ENCODE measurements at regions not wholly inside any gene's neighbourhood (a gene's known extent, or its start where the extent isn't known, plus 50 kb on each side); places are given as distances from the start of the nearest gene placed in this dataset.
"Not testable (repeated sequence)": the region's sequence is repeated elsewhere in the genome, so short reads cannot be mapped to it uniquely, and the experiment has no call there.

DNA sequence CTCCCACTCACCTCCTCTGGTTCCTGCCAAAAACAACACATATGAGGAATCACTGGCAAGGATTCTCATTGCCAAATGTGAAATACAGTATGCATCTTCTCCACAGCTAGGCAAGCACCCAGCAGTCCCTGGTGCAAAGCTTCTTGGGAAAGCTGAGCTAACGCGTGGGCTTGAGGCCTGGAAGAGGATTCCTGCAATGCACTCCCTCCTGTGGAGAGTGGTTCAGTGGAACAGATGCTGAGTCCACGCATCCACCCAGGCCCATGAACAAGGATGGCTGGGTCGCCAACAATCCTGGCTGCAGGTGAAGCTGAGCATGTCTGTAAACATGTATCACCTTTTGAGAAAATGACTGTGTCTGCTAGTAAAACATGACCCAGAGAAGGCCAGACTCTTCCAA lies 113.2 kb upstream of the CHST15 start:
- DNase-seq, result no peak

DNA sequence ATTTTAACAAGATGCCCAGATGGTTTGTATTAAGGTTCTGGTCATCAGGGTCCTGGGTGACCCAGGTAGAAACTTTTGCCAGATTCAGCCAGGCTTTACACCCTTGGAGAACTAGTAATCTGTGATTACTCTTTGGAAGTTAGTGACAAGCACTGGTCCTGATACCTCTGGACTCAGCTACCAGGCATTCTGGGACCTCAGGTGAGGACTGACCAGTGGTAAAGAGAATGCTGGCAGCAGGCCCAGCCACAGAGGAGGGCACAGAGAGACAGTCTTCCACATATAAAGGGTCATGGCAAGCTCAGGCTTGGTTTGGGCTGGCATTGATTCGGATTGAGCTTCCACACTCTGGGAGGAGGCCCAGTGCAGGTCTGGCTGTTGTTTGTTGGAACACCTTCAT lies 112.0 kb upstream of the CHST15 start:
- DNase-seq, result no peak

DNA sequence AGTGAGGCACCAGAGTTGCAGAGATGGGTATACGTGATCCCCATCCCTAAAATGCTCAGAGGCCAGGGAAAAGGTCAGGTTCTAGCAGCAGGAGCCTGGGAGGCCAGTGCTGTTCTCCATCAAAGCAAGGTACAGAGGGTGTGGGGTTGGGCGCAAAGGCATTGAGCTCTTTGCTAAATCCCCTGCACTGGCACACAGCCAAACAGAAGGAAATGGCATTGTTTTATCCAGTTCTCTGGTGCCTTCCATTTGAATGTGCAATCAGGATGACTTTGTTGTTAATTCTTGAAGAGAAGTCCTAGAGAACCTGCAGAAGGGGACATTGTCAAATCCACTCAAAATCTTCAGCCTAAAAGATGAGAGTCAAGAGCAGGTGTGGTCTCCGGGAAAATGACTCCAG lies 111.3 kb upstream of the CHST15 start:
- DNase-seq, result no peak

DNA sequence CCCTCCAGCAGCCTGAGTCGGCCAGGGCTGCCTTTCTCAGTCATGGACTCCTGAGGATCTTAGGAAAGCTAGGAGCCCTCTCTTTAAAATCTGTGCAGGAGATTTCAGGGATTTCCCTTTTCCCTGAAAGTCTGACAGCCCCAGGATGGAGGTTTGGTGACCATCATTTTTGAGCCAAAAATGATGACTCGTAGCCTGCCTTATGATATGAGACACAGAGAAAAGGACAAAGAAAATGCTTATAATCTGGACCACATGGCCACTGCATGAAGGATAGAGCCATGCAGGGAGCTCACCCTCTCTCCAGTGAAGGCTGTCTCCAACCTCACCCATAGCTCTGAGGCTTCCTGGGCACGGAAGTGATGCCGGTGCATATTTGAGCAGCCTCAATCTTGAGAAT lies 106.6 kb upstream of the CHST15 start:
- no peak for DNase-seq

DNA sequence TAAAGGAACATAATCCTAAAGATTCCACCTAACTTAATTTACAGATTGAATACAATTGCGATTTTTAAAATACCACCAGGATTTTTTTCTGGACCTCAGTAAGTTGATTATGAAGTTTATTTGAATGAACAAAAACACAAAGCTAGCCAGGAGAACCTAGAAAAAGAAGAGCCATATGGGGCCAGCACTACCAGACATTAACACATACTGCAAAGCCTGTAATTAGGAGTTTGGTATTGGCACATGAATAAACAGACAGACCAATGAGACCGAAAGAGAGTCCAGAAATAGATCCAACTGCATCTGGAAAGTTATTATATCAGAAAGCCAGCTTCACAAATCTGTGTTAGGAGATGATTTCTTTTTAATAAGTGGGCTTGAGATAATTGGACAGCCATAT lies 105.5 kb upstream of the CHST15 start:
- DNase-seq, result no peak

DNA sequence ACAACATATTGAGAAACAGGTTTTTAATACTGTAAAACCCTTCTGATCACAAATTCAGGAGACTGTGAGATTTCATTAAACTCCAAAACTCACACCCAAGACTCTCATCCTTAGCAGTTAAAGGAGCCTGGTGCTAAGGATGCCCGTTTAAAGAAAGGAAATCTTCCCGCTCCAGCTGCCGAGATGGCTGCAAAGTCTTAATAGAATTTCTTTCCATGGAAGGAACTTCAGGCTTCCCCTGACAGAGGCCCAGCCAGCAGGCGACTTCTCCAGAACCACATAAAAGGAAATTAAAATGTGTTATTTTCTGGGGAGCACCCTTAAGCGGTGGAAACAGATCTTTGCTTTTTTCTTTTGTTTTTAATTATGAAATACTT lies 104.7 kb upstream of the CHST15 start:
- DNase-seq, result no peak

DNA sequence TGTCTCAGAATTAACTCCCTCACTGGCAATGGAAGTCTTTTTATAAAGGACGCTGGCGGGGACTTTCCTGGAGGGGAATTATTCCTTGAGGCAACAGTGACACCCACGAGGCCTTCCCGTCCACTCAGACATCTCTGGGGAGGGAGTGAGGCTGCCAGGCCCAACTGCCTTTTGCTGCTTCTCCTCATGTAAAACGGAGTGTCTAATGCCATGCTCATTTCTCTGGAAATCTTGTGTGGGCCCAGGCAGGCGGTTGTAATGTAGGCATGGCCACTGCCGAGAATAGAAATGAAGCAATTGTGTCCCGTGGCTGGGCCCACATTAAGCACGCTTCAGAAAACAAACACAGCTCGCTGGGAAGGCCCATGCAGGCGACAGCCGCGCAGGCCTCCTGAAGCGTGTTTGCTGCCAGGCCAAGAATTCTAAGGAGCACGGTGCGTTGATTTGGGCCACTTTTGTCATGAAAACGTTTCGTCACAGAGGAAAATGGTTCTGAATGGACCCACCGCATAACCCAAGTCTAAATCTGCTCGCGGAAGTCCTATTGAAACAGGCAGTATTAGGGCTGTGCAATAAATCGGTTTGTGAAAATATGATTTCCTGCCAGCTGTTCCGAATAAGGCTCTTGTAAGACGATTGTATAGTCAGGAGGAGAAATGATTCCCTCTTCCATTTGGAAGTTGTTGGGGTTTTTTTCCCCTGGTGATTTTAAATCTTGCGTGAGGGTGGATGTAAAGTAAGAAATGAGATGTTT lies 104.2 kb upstream of the CHST15 start:
- no peak for DNase-seq

DNA sequence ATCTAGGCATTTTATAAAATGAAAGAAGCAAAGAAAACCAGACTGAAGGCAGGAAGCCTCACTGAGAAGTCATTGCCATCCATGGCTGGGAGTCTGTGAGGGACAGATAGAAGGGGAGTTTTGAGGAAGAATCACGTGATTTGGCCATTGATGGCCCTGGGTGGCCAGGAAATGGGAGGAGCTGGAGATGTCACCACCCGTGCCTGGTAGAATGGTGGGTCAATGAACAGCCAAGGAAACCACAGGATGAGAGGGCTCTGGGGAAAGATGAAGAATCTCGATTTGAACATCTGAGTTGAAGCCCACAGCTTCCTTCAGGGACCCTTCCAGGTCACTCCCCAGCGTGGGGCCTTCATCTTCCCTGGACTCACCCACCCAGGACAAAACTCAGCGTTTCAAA lies 103.3 kb upstream of the CHST15 start:
- no peak for DNase-seq

DNA sequence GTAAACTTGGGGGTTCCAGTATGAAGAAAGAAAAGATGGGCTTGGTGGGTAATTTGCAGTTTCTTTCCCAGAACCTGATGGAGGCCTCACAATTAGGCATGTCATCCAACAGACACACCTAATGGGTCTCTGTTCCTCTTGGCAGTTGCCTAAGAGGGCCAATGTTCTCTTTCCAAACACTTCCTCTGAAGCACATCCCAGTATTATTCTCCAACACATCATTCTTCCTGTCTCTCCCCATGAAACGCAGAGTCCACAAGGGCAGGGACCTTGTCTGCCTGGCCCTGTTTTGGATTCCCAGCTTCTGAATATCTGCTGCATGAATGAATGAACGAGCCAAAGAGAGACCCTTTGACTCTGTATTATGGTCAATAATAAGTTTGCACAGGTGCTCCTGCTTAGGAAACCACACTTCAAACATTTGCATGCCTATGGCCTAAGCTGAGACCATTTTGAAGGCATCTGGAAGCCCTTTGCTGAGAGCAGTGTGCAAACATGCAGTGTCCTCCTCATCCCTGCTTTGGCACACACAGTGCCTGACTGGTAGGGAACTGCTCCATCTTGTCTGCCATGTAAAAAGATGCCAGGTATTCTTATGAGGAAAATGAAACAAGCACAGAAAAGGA lies 100.9 kb upstream of the CHST15 start:
- DNase-seq, result no peak

DNA sequence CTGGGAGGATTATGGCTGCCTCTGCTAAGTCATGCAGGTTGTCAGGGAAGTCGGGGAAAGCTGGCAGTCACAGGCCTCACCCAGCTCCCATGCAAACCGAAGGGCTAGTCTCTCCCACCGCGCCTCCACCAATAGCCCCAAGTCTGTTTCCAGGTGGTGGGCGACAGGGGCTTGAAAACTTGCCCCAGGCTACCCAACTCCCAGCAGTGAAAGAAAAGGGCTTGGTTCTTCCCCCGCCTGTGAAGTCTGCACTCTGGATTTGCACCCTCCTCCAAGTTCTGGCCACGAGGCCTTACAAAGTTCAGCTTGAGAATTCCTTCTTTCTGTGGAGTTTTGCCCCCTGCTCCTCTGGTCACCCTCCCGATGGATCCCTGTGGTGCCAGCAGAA lies 99.9 kb upstream of the CHST15 start:
- DNase-seq, result no peak

DNA sequence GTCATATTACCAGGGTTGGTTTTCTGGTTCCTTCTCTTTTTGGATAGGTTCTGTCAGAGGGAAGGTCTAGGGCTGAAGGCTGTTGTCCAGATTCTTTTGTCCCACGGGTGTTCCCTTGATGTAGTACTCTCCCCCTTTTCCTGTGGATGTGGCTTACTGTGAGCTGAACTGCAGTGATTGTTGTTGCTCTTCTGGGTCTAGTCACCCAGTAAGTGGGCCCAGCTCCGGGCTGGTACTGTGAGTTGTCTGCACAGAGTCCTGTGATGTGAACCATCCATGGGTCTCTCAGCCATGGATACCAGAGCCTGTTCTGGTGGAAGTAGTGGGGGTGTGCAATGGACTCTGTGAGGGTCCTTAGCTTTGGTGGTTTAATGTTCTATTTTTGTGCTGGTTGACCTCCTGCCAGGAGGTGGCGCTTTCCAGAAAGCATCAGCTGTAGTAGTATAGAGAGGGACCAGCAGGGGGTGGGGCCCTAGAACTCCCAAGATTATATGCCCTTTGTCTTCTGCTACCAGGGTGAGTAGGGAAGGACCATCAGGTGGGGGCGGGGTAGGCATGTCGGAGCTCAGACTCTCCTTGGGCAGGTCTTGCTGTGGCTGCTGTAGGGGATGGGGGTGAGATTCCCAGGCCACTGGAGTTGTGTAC lies 99.4 kb upstream of the CHST15 start:
- DNase-seq, result peak; percentile 11

DNA sequence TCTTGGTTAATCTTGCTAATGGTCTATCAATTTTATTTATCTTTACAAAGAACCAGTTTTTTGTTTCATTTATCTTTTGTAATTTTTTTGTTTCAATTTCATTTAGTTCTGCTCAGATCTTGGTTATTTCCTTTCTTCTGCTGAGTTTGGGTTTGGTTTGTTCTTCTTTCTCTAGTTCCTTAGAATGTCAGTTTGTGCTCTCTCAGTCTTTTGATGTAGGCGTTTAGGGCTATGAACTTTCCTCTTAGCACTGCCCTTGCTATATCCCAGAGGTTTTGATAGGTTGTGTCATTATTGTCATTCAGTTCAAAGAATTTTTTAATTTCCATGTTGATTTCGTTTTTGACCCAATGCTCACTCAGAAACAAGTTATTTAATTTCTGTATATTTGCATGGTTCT lies 97.1 kb upstream of the CHST15 start:
- DNase-seq, result not testable (repeated sequence)

DNA sequence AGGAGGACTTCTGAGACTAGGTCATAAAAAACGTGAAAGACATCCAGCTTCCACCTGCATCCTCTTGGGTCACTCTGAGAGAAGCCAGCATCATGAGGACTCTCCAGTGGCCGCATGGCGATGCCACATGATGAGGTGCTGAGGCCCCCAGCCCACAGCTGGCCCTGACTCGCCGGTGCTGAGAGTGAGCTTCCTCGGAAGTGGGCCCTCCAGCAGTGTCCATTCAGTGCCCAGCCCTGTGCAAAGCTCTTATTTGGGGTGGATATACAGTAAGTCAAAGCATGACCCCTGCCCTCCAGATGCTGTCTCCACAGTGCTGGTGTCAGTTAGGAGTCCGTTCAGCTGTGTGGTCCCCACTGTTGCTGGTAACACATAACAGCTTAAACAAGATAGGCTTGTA lies 93.6 kb upstream of the CHST15 start:
- no peak for DNase-seq

DNA sequence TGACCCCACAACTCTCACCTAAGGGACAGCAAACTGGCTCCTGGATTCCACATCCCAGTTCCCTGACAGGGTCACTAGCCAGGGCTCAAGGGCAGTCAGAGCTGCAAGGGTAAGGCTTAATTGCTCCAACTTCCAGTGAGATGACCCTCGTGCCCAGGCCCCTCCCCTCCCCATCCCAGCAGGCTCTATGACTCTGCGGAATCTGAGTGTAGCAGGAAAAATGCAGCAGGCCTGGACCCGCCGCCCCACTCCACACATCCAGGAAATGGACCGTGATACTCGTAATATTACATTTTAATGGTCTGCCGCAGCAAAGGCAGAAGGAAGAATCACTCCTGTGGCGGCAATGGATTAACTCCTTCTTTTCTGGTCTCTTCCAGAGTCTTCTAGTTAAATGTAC lies 91.7 kb upstream of the CHST15 start:
- no peak for DNase-seq

DNA sequence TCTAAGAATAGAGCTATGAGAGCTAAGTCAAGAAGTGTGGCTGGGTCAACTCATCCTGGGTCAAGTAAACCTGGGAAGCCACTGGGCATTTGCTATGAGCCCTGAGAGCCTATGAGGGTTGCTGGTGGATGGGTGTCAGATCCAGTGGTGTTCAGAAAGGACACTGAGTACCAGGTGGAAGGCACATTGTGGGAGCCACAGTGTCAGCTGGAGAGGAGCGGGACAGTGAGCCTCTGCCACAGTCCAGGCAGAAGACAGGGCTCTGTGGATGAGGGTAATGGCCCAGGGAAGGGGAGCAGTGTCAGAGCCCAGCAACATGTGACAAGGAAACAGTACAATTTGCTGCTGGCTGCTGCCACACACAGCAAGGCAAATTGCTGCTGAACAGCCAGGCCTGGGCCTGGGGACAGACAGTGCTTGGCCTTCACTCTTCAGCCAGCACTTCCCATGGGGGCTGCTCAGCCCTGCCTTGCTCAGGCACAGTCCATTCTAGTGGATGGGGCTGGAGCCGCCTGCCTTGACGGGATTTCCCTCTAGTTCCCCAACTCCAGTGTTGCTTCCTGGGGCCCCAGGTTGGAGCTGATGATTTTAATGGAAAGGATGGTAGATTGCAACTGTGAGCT lies 90.9 kb upstream of the CHST15 start:
- DNase-seq, result no peak

DNA sequence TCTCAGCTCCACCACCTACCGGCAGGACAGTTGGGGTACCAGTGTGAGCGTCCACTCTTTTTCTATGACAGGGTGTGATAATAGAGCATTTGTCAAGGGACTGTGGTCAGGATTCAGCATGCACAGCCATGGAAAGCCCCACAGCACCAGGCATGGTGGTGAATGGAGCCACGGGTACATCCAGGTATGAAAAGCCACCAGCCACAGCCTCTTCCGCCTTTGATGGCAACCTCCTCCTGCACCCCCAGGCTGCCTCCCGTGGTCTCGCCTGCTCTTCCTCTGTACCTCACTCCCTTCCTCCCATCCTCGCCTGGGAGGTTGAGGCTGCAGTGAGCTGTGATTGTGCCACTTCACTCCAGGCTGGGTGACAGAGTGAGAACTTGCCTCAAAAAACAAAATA lies 90.2 kb upstream of the CHST15 start:
- no peak for DNase-seq

DNA sequence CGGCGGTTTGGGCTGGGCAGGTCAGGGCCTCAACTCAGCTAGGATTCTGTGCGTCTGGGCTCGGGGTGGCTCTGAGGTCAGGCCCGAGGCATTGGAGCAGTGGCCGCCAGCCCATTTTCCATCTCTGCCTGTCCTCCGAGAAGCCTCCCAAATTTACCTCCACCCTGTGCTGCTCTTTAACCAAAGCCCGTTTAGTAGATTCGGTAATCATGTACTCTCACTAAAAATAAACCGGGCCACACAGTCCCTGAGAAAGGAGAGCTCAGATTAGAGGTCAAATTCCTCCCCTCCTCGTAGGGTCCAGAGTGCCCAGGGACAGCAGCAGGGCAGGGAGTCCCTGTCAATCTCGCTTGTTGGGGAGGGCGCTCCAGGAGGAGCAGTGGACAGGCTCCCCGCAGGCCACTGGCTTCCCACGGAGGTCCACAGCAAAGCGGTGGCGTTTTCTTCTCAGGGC lies 88.7 kb upstream of the CHST15 start:
- no peak for DNase-seq

DNA sequence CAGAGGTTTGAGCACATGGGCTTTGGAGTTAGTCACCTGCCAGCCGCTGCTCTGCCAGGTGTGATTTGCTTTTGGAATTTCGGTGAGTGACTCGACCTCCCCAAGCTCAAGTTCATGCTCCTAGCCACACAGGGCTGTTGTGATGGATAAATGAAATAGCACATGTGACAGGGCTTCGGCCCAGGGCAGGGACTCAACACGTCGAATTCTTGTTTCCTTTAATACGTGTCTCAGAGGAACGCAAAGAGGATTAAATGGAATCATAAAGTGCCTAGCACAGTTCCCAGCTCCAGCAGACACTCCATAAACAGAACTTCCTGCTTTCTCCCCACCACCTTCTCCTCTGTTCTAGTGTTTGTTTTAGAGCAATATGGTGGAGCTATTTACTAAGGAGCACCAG lies 88.3 kb upstream of the CHST15 start:
- DNase-seq, result no peak

DNA sequence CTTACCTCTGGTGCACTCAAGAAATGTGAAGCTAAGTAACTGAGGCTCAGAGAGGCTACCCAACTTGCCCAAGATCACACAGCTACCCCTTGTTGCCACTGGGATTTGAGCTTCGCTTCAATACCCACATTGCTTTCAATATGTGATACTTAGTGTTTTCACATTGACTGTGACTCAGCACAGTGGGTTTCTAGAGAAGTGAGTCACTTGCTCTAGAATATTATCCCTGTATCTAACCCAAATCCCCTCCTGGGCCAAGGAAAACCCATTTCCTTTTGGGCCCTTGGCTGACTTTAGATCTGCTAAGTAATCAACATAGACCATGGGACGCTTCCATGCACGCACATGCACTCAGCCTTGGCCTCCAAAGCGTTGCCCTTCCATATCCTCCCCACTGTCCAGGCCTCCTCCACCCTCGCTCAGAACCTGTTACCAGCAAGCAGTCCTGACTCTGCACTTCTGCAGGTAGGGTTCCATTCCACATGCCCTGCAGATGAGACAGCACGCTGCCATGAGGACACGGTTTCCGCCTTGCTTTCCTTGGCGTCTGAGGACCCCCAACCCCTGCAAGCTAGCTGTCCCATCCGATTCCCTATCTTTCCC lies 87.7 kb upstream of the CHST15 start:
- DNase-seq, result peak; percentile 19

DNA sequence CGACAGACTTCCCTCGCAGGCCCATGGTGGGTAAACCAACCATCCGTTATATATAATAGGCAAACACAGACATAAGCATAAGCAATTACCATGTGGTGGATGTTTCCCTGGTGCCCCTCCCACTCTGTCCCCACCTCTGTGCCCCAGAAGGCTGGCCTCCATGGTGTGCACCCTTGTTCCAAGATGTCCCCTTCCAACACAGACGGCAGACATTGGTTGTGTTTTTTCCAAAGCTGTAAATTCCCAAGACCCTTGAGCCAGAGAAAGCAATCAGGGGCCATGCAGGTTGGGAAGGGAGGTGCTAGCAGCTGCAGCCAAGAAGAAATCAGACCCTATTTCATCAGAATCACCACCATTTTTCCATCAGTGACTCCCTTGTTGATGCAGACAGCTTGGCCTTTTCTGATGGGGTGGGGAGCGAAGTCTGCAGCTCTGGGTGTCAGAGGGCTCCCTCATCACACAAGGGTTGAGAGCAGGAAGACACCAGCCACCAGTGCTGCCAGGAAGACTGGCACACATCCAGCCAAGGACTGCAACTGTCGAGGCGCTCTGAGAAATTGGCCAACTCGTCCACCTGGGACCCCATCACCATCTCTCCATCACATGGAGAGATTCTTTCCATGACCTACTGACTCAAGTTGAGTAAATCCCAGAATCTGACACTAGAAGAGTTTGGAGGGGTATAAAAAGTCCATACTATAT lies 86.8 kb upstream of the CHST15 start:
- no peak for DNase-seq

DNA sequence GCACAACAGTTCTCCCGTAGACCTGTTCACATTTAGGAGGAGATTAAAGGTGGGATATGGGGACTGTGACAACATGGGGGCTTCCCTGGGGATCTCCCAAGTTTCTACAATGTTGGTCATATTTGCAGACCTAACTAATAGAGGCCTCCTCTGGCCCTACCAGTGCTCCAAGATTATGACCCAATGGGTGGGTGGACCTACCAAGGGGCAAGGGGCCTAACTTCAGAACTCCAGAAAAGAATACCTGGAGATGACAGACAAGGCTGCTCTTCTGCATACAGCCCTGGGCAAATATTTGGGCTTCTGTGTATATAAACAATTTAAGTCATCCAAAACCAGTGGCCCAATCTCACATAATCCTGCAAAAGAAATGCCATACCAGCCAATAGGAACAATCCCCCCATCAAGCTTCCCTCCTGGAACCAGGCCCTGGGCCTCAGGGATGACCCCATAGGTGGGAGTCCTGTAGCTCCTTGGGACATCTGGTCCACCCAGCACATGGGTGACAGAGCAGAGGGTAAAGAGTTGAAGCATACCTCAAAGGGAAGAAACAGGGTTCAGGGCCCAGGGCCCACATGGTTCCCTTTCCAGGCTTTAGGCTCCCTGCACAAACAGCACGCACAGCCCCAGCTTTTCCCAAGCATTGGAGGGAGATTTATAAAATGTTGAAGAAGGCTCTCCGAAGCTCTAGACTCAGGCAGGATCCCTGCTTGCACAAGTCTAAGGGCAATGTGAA lies 86.1 kb upstream of the CHST15 start:
- no peak for DNase-seq

DNA sequence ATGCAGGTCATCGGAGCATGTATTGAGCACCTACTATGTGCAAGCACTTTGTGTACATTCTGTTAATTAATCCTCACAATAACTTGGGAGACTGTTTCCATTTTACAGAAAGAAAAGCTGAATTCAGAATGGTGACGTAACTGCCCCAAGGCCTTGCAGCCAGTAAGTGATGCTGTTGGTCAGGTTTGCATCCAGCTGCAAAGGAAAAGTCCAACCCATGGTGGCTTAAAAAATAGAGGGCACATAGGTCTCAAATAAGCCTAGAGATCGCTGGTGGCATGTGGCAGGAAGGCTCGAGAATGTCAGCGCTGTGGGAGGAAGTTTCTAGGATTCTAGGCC lies 83.8 kb upstream of the CHST15 start:
- DNase-seq, result no peak
